HG02678 (cell line): ENCODE measurements at regions not wholly inside any gene's neighbourhood (a gene's known extent, or its start where the extent isn't known, plus 50 kb on each side); places are given as distances from the start of the nearest gene placed in this dataset.
"Not testable (repeated sequence)": the region's sequence is repeated elsewhere in the genome, so short reads cannot be mapped to it uniquely, and the experiment has no call there.

Experiments
- ATAC-seq: cut with Tn5 transposase; IDR thresholded peaks from one replicate; pipeline ENCODE4 v1.9.1; 2021; ENCODE audit warnings: mild to moderate bottlenecking, moderate library complexity; ENCODE audit not compliant: unreplicated experiment

DNA sequence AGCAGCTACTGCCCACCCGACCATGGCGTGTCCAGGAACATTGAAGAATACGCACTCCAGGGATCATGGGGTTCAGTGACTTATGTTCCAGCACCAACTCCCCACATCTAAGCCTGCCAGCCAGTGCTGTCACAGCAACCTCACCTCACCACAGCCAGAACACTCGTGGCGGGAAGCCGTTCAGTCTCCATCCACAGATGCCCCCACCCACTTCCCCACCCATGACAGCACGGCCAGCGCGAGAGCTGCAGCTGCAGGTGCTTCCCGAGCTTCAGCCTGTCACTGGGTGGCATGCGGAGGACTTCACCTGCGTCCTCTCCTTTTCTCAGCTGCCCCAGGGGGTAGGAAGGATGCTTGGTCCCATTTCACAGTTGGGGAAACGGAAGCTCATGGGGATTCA, 50.3 kb downstream of the RBFOX3 start:
- no peak for ATAC-seq

DNA sequence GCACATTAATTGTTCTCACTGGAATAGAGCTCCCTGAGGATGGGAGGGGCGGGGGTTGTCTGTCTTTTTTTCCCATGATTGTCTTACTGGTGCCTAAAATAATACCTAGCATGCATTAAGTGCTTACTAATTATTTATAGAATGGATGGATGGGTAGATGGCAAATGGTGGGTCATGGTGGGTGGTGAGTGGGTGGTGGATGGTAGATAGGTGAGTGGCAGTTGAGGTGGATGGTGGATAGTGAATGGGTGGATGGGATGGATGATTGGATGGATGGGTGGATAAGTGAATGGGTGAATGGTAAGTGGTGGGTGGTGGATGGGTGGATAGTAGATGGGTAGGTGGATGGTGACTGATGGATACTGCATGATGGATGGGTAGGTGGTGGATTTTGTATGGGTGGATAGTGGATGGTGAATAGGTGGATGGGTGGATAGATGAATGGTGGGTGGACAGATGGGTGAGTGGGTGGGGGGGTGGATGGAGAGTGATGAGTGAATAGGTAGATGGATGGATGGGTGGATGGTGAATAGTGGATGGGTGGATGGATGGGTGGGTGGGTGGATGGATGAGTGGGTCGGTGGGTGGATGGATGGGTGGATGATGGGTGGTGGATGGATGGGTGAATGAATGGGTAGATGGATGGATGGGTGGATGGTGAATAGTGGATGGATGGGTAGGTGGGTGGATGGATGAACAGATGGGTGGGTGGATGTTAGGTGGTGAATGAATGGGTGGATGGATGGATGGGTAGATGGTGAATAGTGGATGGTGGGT, 51.6 kb downstream of the RBFOX3 start:
- no peak for ATAC-seq

DNA sequence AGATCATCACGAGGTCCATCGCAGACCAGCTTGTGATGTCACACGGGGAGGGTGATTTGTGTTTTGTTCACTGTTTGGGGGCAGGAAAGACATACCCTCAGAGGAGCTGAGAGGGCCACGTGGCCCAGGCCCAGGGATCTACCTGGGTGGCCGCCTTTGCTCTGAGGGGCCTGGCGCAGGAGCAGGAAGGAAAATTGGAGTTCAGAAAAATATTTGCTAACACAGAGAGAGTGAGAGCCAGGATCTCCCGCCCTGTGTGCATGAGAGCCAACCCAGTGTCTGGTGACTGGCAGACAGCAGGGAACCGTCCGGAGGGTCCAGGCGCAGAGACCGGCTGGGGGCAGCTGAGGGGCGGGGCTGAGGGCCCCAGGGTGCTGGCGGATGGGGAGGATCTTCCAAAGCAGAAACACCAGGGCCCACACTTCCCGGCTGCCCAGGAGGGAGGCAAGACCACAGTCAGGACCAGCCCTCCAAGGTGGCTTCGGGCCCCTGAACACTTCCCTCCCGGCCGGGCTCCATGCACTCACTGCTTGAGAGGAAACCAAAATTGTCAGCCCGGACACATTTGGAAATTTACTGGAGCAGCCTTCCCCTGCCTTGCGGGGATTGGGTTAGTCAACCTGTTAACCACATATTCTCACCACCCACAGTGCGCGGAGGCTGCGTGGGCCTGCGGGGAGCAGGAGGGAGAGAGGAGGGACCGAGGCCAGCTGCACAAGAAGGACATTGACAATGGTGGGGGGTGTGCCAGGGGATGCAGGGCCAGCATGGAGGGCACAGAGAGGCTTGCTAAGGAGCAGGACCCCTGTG, 52.6 kb downstream of the RBFOX3 start:
- ATAC-seq = no peak

DNA sequence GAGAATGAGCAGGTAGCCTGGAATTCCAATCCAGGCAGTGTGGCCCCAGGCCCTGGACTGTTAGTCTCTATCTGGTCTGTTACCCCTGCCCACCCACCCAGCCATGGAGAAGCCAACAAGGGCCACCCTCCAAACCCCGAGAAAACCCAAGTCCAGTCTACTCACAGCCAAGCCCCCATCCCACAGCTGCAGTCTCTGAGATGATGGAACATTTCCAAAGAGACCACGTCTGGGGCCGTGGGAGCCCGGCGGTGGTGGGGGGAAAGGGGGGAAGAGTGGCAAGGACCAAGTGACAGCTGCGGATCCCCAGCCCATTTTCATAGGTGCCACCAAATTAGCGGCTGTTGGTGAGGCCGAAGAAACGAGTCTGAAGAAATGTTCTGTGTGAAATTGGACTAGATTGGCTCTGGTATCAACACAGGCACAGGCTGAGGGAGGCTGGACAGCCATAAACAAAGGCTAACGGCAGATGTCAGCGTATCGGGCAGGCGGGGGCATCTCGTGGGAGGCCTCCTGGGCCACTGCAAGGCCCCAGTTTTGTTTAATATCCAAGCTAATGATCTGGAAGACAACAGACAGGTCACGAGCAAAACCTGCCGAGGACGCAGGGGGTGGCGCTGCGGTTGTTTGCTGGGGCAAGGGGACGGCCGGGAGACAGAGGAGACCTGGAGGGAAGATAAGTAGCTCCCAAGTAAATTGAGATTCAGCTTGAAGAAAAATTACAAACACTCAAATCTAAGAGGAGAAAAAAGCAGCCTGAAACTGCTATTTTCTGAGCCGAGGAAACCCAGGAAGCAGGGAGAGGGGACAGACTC, 53.4 kb downstream of the RBFOX3 start:
- ATAC-seq = no peak

DNA sequence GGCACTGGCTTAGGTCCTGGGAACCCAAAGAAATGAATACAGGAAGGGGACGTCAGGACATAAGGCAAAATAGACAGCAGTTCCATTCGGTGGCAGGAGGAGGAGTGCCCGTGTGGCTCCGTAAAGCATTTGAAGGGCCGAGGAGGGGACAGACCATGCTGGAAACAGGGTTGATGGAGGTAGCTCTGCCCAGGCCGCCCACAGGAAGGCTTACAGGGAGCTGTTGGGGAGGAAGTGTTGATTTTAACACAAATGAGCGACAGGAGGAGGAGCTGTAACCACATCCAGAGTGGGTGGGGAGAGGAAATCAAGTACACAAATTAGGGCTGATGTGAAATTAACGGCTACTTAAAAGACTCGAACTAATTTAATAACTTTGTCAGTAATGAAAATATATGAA, 54.6 kb downstream of the RBFOX3 start:
- ATAC-seq = no peak

DNA sequence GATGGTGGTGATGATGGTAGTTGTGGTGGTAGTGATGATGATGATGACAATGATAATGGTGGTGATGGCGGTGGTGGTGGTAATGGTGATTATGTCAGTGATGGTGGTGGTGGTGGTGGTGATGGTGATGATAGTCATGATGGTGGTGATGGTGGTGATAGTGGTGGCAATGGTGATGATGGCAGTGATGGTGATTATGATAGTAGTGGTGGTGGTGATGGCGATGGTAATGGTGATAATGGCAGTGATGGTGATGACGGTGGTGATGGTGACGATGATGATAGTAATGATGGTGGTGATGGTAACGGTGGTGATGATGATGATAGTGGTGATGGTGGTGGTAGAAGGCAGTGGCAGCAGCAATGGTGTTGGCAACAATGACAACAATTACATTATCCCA, 55.3 kb downstream of the RBFOX3 start:
- ATAC-seq = no peak

DNA sequence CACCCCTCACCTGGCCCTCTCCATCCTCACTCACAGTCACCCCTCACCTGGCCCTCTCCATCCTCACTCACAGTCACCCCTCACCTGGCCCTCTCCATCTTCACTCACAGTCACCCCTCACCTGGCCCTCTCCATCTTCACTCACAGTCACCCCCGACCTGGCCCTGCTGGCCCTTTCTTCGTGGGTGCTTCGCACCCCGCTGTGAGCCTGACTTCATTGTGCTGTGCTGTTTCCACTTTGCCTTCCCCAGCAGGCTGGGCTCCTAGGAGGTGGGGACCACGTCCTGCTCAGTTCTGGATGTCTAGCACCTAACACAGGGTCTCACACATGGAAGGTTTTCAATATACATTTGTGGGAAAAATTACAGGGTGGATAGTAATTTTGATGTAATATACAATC, 56.5 kb downstream of the RBFOX3 start:
- not testable (repeated sequence) for ATAC-seq

DNA sequence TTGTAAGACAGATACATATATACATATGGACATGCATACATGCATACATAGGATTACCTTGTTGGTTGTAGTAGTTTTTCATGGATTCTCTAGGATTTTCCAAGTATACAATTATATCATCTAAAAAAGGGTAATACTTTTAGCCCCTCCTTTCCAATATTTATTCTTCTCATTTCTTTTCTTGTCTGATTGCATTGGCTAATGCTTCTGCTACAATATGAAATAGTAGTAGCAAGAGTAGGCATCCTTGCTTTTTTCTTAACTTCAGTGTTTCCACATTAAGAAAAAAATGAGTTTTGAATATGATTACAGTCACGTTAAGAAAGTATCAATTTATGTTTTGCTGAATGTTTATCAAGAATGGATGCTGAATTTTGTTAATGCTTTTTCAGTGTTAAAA, 58.0 kb downstream of the RBFOX3 start:
- ATAC-seq = no peak

DNA sequence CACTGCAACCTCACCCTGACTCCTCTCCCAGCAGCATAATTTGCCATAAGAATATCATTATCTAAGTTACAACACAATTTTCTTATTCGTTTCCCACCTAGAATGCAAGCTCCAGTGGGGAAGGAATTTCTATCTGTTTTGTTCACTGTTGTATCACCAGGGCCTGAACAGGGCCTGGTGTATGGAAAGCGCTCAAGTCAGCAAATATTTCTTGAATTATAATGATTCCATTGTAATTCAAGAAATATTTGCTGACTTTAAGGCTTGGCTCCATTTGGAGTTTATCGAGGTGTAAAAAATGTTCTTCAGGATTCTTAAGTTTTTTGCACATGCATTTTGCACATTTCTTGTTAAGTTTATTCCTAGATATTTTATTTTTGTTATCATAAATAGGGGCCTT, 58.4 kb downstream of the RBFOX3 start:
- ATAC-seq = no peak

DNA sequence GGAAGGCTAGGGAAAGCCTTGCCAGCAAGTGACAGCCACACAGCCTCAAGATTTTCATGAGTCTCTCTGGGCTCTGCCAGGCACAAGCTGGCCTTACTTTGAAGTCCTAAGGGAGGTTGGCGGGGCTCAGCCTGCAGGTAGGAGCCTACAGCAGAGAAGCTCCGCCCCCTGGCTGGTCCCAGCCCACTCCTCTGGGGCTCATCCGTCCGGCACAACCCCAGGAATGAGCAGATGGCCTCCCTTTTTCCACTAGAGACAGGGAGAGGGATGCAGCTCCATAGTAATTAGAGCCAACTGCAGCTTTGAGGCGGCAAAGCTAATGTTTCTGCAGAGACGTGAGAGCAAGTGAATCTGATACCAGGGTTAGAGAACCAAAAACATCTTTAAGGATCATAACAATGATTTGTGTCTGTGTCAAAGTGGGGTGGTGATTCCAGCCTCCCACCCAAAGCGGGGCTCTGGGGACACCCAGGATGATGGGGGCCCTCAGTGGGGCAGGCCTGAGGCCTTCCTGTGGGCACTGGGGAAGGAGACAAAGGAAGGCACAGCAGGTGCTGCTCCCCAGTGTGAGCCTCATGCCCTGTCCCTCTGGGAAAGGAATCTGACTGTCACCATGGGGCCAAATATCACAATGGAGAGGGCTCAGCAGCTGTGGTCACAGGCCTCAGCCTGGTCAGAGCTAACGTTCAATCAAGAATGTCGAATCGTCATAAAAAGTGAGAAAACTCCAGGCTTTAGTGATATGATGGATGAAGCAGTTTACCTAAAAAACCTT, 61.5 kb downstream of the RBFOX3 start:
- ATAC-seq = no peak

DNA sequence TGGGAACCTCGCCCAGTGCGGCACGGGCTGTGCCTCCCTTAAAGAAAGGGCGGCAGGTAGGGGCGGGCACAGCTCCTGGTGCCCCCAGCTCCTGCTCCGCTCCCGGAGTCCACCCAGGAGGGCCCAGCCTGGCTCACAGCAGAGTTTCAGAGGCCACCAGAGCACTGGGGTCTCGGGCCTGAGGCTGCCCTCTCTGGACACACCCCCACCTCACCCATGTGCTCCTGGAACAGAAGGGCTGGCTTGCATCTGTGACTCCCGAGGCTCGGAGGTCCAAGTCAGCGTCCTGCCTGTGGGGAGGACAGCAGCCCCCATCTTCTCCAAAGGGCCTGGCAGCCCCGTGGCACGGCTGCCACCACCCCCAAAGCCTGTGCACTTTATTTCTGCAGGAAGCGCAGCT, 62.7 kb downstream of the RBFOX3 start:
- ATAC-seq = no peak

DNA sequence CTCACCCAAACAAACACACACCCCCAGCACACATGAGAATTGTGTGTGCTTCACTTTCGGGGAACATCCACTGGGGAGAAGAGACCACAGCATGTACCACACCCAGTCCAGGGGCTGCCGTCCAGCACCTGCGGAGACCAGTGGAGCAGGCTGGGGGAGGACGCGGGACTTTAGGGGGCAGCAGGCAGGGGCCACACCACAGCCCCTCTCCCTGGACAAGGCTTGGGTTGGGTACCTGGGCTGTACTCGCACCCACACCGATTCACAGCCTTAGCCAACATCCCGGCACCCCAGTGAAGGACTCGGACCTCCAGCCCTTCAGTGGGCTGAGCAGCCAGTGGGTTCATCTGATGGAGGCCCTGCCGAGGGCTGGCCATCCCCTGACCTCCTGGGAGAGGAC, 63.3 kb downstream of the RBFOX3 start:
- ATAC-seq = no peak

DNA sequence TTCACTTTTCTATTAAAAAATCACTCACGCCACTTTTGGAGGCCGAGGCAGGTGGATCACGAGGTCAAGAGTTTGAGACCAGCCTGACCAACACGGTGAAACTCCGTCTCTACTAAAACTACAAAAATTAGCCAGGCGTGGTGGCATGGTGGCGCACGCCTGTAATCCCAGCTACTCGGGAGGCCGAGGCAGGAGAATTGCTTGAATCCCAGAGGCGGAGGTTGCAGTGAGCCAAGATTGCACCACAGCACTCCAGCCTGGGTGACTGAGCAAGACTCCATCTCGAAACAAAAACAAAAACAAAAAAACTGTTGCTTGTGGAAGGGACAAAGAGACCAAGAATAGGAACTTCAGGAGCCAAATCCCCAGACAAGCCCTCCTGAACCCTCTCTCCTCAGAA, 63.7 kb downstream of the RBFOX3 start:
- ATAC-seq = not testable (repeated sequence)

DNA sequence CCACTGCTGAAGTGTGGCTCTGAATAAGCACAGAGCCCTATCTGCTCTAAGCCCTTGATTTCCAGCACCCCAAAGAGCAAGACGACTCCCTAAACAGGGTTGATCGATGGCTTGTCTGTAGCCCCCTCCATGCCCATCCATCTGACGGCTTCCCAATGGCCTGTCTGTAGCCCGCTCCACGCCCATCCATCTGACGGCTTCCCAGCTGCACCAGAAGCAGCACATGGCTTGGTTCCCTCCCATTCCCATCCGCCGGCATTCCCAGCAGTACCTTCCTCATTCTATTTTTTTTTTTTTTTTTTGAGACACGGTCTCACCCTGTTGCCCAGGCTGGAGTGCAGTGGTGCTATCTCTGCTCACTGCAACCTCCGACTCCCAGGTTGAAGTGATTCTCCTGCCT, 64.5 kb downstream of the RBFOX3 start:
- ATAC-seq = no peak

DNA sequence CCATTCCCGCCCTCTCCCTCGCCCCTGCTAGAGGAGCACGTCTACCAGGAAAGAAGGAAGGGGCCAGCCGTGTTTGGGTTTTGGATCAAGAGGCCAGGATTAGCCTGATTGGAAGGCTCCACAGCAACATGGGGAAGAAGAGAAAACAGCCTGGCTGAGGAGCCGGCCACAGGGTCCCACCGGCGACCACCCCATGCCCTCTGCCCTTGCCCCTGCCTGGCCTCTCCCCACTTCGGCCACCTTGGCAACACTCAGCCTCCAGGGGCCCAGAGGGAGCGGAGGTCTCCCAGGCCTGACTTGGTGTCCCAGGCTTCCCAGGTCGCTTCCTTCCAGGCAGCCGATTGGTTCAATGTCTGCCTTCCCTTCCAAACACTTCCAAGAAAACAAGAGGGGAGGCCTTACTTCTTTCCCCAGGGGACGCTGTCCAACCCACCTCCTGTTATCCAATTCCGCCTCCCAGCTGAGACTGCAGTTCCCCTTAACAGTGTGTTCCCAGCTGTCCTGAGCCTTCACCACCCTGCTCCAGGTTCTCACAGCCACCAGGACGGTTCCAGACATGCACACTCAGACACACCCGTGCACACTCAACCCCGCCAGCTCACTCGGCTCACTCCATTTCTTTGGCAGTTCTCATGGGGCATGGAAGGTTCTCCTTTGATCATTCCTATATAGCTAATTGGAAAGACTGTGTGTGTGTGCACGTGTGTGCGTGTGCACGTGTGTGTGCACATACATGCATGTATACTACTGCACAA, 65.4 kb downstream of the RBFOX3 start:
- ATAC-seq = no peak

DNA sequence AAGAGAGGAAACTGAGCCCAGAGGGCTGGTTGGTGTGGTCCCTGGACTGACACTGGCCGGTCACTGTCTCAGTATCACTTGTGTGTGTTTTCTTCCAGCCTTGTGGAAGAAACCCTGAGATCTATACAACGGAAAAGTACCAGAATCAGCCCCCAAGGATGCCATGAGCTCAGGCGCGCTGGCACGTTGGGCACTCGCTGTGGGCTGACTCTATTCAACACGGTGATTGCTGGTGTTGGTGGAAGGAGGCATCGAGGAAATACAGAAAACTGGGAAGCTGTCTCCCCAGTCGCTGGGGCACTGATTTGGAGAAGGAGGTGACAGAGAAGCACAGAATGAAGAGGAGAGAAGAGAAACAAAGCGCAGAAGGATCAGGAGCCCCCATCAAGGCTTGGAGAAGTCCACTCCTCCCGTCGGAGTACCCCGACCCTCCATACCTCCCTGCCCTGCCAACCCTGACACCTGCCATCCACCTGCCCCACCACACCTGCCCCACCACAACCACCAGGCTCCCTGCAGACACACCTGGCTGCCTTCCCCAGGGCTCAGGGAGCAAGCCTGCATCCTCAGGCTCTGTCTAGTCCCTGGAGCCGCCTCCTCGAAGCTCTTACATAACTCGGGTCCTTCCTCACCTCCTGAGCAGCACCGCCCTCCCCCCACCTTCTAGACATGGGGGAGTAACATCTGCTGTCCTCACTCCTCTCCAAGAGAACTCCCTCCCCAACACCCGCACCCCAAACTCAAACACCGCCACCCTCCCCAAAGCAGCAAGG, 66.5 kb downstream of the RBFOX3 start:
- ATAC-seq = no peak

DNA sequence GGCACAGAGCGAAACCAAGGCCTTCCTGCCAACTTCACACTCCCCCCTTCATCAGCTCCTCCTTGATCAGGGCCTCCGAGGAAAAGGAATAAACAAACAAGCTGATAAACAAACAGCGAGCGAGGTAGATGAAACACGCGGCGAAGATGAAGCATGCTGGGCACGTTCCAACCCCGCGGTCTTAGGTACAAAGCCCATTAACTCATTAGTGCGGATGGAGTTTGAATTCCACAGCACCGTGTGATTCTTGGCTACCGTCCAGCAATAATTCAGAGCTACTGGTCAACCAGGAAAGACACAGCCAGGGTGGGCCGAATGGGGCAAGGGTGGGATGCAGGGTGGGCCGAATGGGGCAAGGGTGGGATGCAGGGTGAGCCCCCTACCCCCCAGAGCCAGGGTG, 67.3 kb downstream of the RBFOX3 start:
- ATAC-seq = no peak

DNA sequence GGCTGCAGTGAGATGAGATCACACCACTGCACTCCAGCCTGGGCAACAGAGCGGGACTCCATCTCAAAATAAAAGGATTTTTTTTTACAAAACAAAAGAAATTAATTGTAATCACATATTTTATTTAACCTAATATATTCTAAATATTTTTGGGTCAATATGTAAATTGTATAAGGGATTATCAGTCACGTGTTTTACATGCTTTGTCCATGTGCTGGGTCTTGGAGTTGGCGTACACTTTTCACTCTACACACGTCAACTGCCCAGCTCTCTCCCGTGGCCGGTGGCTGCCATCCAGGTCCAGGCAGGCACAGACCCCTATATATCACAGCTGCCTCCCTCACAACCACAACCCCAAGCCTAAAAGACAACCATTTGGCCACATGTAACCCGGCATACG, 68.1 kb downstream of the RBFOX3 start:
- no peak for ATAC-seq
